NB4 (cell line): ENCODE measurements at regions not wholly inside any gene's neighbourhood (a gene's known extent, or its start where the extent isn't known, plus 50 kb on each side); places are given as distances from the start of the nearest gene placed in this dataset.

Experiments used
- CTCF ChIP-seq: IDR thresholded peaks from one replicate; pipeline ENCODE4 v1.5.1; 2012; ENCODE audit warnings: low read depth, low read length
- MAX ChIP-seq: IDR thresholded peaks from 2 replicates; pipeline ENCODE4 v1.6.1; 2011; ENCODE audit warnings: low read depth, low read length
- POLR2A ChIP-seq: IDR thresholded peaks from 2 replicates; pipeline ENCODE4 v1.6.1; 2011; ENCODE audit warnings: mild to moderate bottlenecking; ENCODE audit not compliant: insufficient read length; ENCODE audit errors: extremely low read depth

- TF ChIP-seq CTCF (no peak), POLR2A (no peak), MAX (no peak)
Observed at GRCh38 chr2:9751831-9752230, 91.4 kb upstream of the TAF1B start.
